GM18861 (cell line): ENCODE measurements at regions not wholly inside any gene's neighbourhood (a gene's known extent, or its start where the extent isn't known, plus 50 kb on each side); places are given as distances from the start of the nearest gene placed in this dataset.

ENCODE experiments used
- ATAC-seq: cut with Tn5 transposase; IDR thresholded peaks from one replicate; pipeline ENCODE4 v1.9.1; 2021; ENCODE audit not compliant: unreplicated experiment

- ATAC-seq: no peak
These were observed 1027.6 kb upstream of the PRKX start for GRCh38 chrX:4741024-4741423.

- no peak for ATAC-seq
These were observed 1021.9 kb upstream of the PRKX start for GRCh38 chrX:4735299-4735698.

GRCh38 chrX:4710618-4711433, 997.4 kb upstream of the PRKX start:
- ATAC-seq: peak; percentile 74

- ATAC-seq: no peak
These were observed 995.7 kb upstream of the PRKX start for GRCh38 chrX:4708970-4709760.

GRCh38 chrX:4706961-4707360, 993.5 kb upstream of the PRKX start:
- ATAC-seq: no peak

- ATAC-seq: no peak
These were observed 977.1 kb upstream of the PRKX start for GRCh38 chrX:4690521-4690920.

- no peak for ATAC-seq
These were observed 969.2 kb upstream of the PRKX start for GRCh38 chrX:4682636-4683035.

GRCh38 chrX:4675686-4676300, 962.3 kb upstream of the PRKX start:
- no peak for ATAC-seq

- ATAC-seq: no peak
These were observed 960.8 kb upstream of the PRKX start for GRCh38 chrX:4674028-4674782.

GRCh38 chrX:4671344-4671743, 957.9 kb upstream of the PRKX start:
- no peak for ATAC-seq

- ATAC-seq: no peak
These were observed 957.2 kb upstream of the PRKX start for GRCh38 chrX:4670606-4671005.

GRCh38 chrX:4668802-4669536, 955.5 kb upstream of the PRKX start:
- no peak for ATAC-seq

GRCh38 chrX:4663085-4663484, 949.6 kb upstream of the PRKX start:
- no peak for ATAC-seq

- ATAC-seq: no peak
These were observed 948.3 kb upstream of the PRKX start for GRCh38 chrX:4661771-4662170.

GRCh38 chrX:4656419-4656818, 943.0 kb upstream of the PRKX start:
- ATAC-seq: no peak

- ATAC-seq: no peak
These were observed 942.3 kb upstream of the PRKX start for GRCh38 chrX:4655743-4656142.

GRCh38 chrX:4642114-4642513, 928.7 kb upstream of the PRKX start:
- ATAC-seq: no peak

GRCh38 chrX:4638036-4638435, 924.6 kb upstream of the PRKX start:
- ATAC-seq: no peak

- no peak for ATAC-seq
These were observed 914.0 kb upstream of the PRKX start for GRCh38 chrX:4627414-4627813.

GRCh38 chrX:4622486-4623167, 909.2 kb upstream of the PRKX start:
- ATAC-seq: no peak
